Mesothelial cell of epicardium (in vitro differentiated cells): ENCODE measurements at regions not wholly inside any gene's neighbourhood (a gene's known extent, or its start where the extent isn't known, plus 50 kb on each side); places are given as distances from the start of the nearest gene placed in this dataset.

Source experiments
- DNase-seq, 2 experiments: peaks; one replicate each; pipeline ENCODE4 v3.0.0; 2021; ENCODE audit warnings: low spot score in 2 of 2; ENCODE audit not compliant: unreplicated experiment in 2 of 2
- H3K27ac Mint-ChIP-seq: 2 replicates; pipeline ENCODE4 v1.8.0; 2021; ENCODE audit warnings: mixed read lengths
- H3K27me3 Mint-ChIP-seq: 2 replicates; pipeline ENCODE4 v1.8.0; 2021; ENCODE audit warnings: low read depth, mixed read lengths
- H3K36me3 Mint-ChIP-seq: 2 replicates; pipeline ENCODE4 v1.8.0; 2021; ENCODE audit warnings: mixed read lengths
- H3K4me1 Mint-ChIP-seq: 2 replicates; pipeline ENCODE4 v1.8.0; 2021; ENCODE audit warnings: mixed read lengths
- H3K4me3 Mint-ChIP-seq: 2 replicates; pipeline ENCODE4 v1.8.0; 2021; ENCODE audit warnings: mild to moderate bottlenecking, moderate library complexity, mixed read lengths
- H3K9me3 Mint-ChIP-seq: 2 replicates; pipeline ENCODE4 v1.8.0; 2021; ENCODE audit warnings: mixed read lengths
- CTCF ChIP-seq: fragments of 200-600 bp; sonication (generic); IDR thresholded peaks from one replicate; pipeline ENCODE4 v1.5.0; 2021; ENCODE audit warnings: antibody characterized with exemption; ENCODE audit not compliant: unreplicated experiment

GRCh38 chr12:24080465-24080864 lies 131.0 kb upstream of the SOX5 start:
- Mint-ChIP-seq H3K27me3 (no peaks in the 10 kb centered on the region), H3K36me3 (no peaks in the 10 kb centered on the region), H3K4me1 (peaks cover 33% of the 10 kb centered on the region), H3K27ac (no peak overlapping the region), H3K4me3 (no peak overlapping the region), H3K9me3 (no peaks in the 10 kb centered on the region)
- no peak for TF ChIP-seq CTCF
- DNase-seq: no peak

DNA sequence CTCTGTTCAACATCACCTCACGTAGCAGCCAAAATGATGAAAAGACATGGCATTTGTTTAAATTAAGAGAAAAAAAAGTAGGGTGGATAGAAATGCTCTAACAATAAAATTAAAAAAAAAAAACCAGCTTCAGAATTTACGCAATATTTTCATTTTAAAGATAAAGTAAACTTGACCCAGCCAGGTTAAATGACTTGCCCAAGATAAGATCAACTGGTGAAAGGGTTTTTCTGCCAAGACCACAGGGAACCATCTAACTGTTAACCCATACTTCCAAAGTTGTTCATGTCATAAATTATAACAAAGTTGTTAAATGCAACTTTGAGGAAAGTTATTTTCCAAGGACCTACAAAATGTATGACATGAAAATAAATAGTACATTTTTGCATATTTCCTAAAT lies 129.6 kb upstream of the SOX5 start:
- no peak for TF ChIP-seq CTCF
- Mint-ChIP-seq H3K4me1 (peaks cover 33% of the 10 kb centered on the region), H3K9me3 (no peaks in the 10 kb centered on the region), H3K36me3 (no peaks in the 10 kb centered on the region), H3K27ac (no peak overlapping the region), H3K27me3 (no peaks in the 10 kb centered on the region), H3K4me3 (no peak overlapping the region)
- DNase-seq: no peak

DNA sequence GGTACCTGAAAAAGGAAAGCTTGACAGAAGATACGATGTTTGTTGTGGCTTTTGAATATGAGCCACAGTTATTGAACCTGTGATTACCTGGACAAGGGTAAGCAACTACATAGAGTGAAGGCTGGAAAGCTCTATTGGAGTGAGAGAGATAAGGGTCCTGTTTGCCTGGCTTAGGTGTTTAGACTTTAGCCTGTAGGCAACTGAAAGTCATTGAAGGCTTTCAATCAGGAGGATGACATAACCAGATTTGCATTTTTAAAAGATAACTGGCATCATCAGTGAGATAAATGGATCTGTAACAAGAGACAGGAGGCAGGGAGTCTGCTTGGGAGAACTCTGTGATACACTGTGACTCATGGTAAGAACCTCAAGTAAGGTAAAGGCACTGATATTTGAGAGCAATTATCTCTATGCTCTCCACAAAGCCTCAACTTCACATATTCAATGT lies 128.9 kb upstream of the SOX5 start:
- H3K9me3 Mint-ChIP-seq: no peaks in the 10 kb centered on the region
- H3K4me1 Mint-ChIP-seq: peaks cover 35% of the 10 kb centered on the region
- no peaks in the 10 kb centered on the region for H3K36me3 Mint-ChIP-seq
- no peak overlapping the region for H3K4me3 Mint-ChIP-seq
- TF ChIP-seq CTCF: no peak
- DNase-seq: no peak
- no peaks in the 10 kb centered on the region for H3K27me3 Mint-ChIP-seq
- H3K27ac Mint-ChIP-seq: no peak overlapping the region

GRCh38 chr12:24077161-24077560 lies 127.7 kb upstream of the SOX5 start:
- H3K4me3 Mint-ChIP-seq: no peak overlapping the region
- H3K36me3 Mint-ChIP-seq: no peaks in the 10 kb centered on the region
- peaks cover 39% of the 10 kb centered on the region for H3K4me1 Mint-ChIP-seq
- no peak for DNase-seq
- H3K27ac Mint-ChIP-seq: no peak overlapping the region
- no peak for TF ChIP-seq CTCF
- no peaks in the 10 kb centered on the region for H3K27me3 Mint-ChIP-seq
- no peaks in the 10 kb centered on the region for H3K9me3 Mint-ChIP-seq

- Mint-ChIP-seq H3K4me1 (peaks cover 30% of the 10 kb centered on the region), H3K9me3 (no peaks in the 10 kb centered on the region), H3K36me3 (no peaks in the 10 kb centered on the region), H3K27ac (no peak overlapping the region), H3K27me3 (no peaks in the 10 kb centered on the region), H3K4me3 (no peak overlapping the region)
- TF ChIP-seq CTCF: no peak
- DNase-seq: no peak
Observed at GRCh38 chr12:24075650-24076049, 126.2 kb upstream of the SOX5 start.

DNA sequence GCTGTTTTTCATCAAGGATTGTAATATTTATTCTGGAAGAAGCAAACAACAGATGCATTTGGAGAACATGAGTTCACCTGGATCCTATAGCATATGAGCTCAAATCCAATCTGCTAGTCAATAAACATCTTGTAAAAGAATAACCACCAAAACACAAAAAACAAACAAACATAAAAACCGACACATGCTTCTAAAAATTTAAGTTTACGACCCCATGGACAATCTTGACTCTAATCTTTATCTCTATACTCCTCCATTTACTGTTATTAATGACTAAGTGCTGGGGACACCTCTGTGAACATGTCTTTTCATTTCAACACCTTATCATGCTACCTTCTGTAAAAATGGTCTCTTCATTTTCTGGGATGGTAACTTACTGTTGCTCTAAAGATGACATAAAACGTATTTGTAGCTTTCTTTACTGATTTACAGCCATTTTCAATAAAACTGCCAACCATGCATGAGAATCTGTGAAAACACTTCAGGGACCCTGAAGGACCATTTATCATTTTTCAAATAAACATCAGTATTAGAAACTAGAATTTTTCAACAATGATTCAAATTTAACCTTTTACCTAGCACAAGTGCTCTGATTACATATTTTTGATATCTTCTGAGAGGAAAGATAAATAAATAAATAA lies 123.8 kb upstream of the SOX5 start:
- no peaks in the 10 kb centered on the region for H3K27me3 Mint-ChIP-seq
- no peaks in the 10 kb centered on the region for H3K9me3 Mint-ChIP-seq
- no peak for DNase-seq
- no peak for TF ChIP-seq CTCF
- no peaks in the 10 kb centered on the region for H3K36me3 Mint-ChIP-seq
- H3K4me3 Mint-ChIP-seq: no peak overlapping the region
- H3K27ac Mint-ChIP-seq: no peak overlapping the region
- peaks cover 32% of the 10 kb centered on the region for H3K4me1 Mint-ChIP-seq
